ENCODE measurements at regions not wholly inside any gene's neighbourhood (a gene's known extent, or its start where the extent isn't known, plus 50 kb on each side); places are given as distances from the start of the nearest gene placed in this dataset.
A peak's percentile ranks its signal among the peaks of the same experiment; 100 is the strongest.
"Not testable (repeated sequence)": the region's sequence is repeated elsewhere in the genome, so short reads cannot be mapped to it uniquely, and the experiment has no call there.

- intact Hi-C loops (cut with DNase I), result no loop called here
- H3K4me3 ChIP-seq (ENCODE audit: low read length in 3 of 3), result no peak overlapping the region
- H3K4me1 ChIP-seq (ENCODE audit: control insufficient read depth in 2 of 3, insufficient read depth in 2 of 3, low read depth in 1 of 3, low read length in 3 of 3), result no peaks in the 10 kb centered on the region
- H3K36me3 ChIP-seq (ENCODE audit: control insufficient read depth in 2 of 3, insufficient read depth in 3 of 3, low read length in 3 of 3), result no peaks in the 10 kb centered on the region
- no peaks in the 10 kb centered on the region for H3K9me3 ChIP-seq (ENCODE audit: control insufficient read depth in 2 of 3, insufficient read depth in 1 of 3, low read length in 3 of 3)
- H3K27ac ChIP-seq (ENCODE audit: low read depth in 2 of 2, low read length in 2 of 2), result no peak overlapping the region
- no peaks in the 10 kb centered on the region for H3K27me3 ChIP-seq (ENCODE audit: control insufficient read depth, insufficient read depth, low read length)
- DNase-seq, result no peak
- H3K9ac ChIP-seq (ENCODE audit: low read length in 3 of 3), result no peak overlapping the region
- TF ChIP-seq, protein P1, sequence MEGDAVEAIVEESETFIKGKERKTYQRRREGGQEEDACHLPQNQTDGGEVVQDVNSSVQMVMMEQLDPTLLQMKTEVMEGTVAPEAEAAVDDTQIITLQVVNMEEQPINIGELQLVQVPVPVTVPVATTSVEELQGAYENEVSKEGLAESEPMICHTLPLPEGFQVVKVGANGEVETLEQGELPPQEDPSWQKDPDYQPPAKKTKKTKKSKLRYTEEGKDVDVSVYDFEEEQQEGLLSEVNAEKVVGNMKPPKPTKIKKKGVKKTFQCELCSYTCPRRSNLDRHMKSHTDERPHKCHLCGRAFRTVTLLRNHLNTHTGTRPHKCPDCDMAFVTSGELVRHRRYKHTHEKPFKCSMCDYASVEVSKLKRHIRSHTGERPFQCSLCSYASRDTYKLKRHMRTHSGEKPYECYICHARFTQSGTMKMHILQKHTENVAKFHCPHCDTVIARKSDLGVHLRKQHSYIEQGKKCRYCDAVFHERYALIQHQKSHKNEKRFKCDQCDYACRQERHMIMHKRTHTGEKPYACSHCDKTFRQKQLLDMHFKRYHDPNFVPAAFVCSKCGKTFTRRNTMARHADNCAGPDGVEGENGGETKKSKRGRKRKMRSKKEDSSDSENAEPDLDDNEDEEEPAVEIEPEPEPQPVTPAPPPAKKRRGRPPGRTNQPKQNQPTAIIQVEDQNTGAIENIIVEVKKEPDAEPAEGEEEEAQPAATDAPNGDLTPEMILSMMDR (IDR thresholded peaks at IDR 0.05; ENCODE audit: borderline replicate concordance, extremely low read depth, insufficient read depth), result no peak
- no peak for FAIRE-seq
Observed at GRCh38 chr10:108608860-108609259, 1314.5 kb downstream of the XPNPEP1 start.

DNA sequence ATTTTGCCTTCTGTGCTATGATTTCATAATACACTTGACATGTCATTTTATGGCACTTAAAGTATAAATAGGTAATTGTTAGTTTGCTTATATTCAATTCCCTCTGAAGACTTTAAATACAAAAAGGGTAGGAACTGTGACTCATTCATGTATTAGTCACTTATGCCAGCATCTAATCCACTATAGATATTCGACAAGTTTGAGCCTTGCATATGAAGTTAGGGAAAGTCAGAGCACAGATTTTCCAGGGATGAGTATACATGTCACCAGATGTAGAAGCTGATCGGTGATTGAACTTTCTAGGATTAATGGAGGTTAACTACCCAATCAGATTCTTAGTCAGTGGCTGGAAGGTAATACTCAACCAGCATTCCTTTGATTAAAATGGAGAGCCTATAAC lies 1321.5 kb downstream of the XPNPEP1 start:
- no peaks in the 10 kb centered on the region for H3K36me3 ChIP-seq (ENCODE audit: control insufficient read depth in 2 of 3, insufficient read depth in 3 of 3, low read length in 3 of 3)
- no peak overlapping the region for H3K4me3 ChIP-seq (ENCODE audit: low read length in 3 of 3)
- TF ChIP-seq, protein P1 (IDR thresholded peaks at IDR 0.05; ENCODE audit: borderline replicate concordance, extremely low read depth, insufficient read depth), result no peak
- intact Hi-C loops (cut with DNase I), result no loop called here
- H3K9me3 ChIP-seq (ENCODE audit: control insufficient read depth in 2 of 3, insufficient read depth in 1 of 3, low read length in 3 of 3), result no peaks in the 10 kb centered on the region
- H3K27me3 ChIP-seq (ENCODE audit: control insufficient read depth, insufficient read depth, low read length), result no peaks in the 10 kb centered on the region
- no peak overlapping the region for H3K9ac ChIP-seq (ENCODE audit: low read length in 3 of 3)
- DNase-seq (no peak), FAIRE-seq (no peak)
- peaks cover 0 to 3% (median 2%) of the 10 kb centered on the region in 3 donors for H3K4me1 ChIP-seq (ENCODE audit: control insufficient read depth in 2 of 3, insufficient read depth in 2 of 3, low read depth in 1 of 3, low read length in 3 of 3)
- no peak overlapping the region for H3K27ac ChIP-seq (ENCODE audit: low read depth in 2 of 2, low read length in 2 of 2)

DNA sequence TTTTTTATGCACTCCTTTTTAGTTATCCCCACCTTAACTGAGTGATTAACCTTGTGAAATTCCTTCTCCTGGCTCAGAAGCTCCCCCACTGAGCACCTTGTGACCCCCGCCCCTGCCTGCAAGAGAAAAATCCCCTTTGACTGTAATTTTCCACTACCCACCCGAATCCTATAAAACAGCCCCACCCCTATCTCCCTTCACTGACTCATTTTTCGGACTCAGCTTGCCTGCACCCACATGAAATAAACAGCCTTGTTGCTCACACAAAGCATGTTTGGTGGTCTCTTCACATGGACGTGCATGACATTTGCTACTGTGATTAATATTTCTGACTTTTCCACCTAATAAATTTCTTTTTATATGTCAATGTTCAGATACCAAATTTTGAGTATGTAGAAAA lies 1322.8 kb downstream of the XPNPEP1 start:
- FAIRE-seq; H3K27me3 ChIP-seq (ENCODE audit: control insufficient read depth, insufficient read depth, low read length); intact Hi-C loops (cut with DNase I); H3K27ac ChIP-seq (ENCODE audit: low read depth in 2 of 2, low read length in 2 of 2); H3K4me1 ChIP-seq (ENCODE audit: control insufficient read depth in 2 of 3, insufficient read depth in 2 of 3, low read depth in 1 of 3, low read length in 3 of 3); H3K9me3 ChIP-seq (ENCODE audit: control insufficient read depth in 2 of 3, insufficient read depth in 1 of 3, low read length in 3 of 3); DNase-seq; H3K36me3 ChIP-seq (ENCODE audit: control insufficient read depth in 2 of 3, insufficient read depth in 3 of 3, low read length in 3 of 3); H3K4me3 ChIP-seq (ENCODE audit: low read length in 3 of 3); H3K9ac ChIP-seq (ENCODE audit: low read length in 3 of 3): not testable (repeated sequence)

DNA sequence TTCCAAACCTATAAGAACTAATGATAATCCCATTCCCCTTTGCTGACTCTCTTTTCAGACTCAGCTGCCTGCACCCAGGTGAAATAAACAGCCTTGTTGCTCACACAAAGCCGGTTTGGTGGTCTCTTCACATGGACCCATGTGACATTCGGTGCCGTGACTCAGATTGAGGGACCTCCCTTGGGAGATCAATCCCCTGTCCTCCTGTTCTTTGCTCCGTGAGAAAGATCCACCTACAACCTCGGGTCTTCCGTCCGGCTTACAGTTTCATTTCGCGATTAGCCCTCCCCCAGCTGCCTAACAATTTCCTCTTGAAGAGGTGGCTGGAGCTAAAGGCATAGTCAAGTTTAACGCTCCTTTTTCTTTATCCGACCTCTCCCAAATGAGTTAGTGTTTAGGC lies 1324.0 kb downstream of the XPNPEP1 start:
- H3K9me3 ChIP-seq (ENCODE audit: control insufficient read depth in 2 of 3, insufficient read depth in 1 of 3, low read length in 3 of 3); H3K4me1 ChIP-seq (ENCODE audit: control insufficient read depth in 2 of 3, insufficient read depth in 2 of 3, low read depth in 1 of 3, low read length in 3 of 3); H3K36me3 ChIP-seq (ENCODE audit: control insufficient read depth in 2 of 3, insufficient read depth in 3 of 3, low read length in 3 of 3); H3K27ac ChIP-seq (ENCODE audit: low read depth in 2 of 2, low read length in 2 of 2); intact Hi-C loops (cut with DNase I); FAIRE-seq; H3K9ac ChIP-seq (ENCODE audit: low read length in 3 of 3); H3K27me3 ChIP-seq (ENCODE audit: control insufficient read depth, insufficient read depth, low read length): not testable (repeated sequence)
- DNase-seq, result peak in 1 of 5 donors; percentile 6
- peak overlapping the region in 1 of 3 donors; percentile 41 for H3K4me3 ChIP-seq (ENCODE audit: low read length in 3 of 3)

DNA sequence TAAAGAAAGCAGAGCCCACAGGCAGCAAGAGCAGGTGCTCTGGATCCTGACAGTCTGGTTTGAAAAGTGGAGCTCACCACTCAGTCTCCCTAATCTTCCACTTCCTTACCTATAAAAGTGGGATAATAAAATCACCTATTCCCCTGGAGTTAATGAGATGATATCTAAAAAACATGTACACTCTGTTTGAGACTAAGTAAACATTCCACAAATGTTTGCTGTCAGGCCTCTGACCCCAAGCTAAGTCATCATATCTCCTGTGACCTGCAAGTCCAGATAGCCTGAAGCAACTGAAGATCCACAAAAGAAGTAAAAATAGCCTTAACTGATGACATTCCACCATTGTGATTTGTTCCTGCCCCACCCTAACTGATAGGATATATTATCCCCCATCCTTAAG lies 1324.5 kb downstream of the XPNPEP1 start:
- TF ChIP-seq, protein P1 (IDR thresholded peaks at IDR 0.05; ENCODE audit: borderline replicate concordance, extremely low read depth, insufficient read depth), result no peak
- peaks cover 0 to 3% (median 2%) of the 10 kb centered on the region in 3 donors for H3K4me1 ChIP-seq (ENCODE audit: control insufficient read depth in 2 of 3, insufficient read depth in 2 of 3, low read depth in 1 of 3, low read length in 3 of 3)
- FAIRE-seq, result no peak
- no peak overlapping the region for H3K27ac ChIP-seq (ENCODE audit: low read depth in 2 of 2, low read length in 2 of 2)
- intact Hi-C loops (cut with DNase I), result no loop called here
- H3K9me3 ChIP-seq (ENCODE audit: control insufficient read depth in 2 of 3, insufficient read depth in 1 of 3, low read length in 3 of 3), result no peaks in the 10 kb centered on the region
- no peaks in the 10 kb centered on the region for H3K36me3 ChIP-seq (ENCODE audit: control insufficient read depth in 2 of 3, insufficient read depth in 3 of 3, low read length in 3 of 3)
- no peaks in the 10 kb centered on the region for H3K27me3 ChIP-seq (ENCODE audit: control insufficient read depth, insufficient read depth, low read length)
- H3K4me3 ChIP-seq (ENCODE audit: low read length in 3 of 3), result no peak overlapping the region
- H3K9ac ChIP-seq (ENCODE audit: low read length in 3 of 3), result no peak overlapping the region
- DNase-seq, result peak in 1 of 5 donors; percentile 13

Data from kidney (tissue), 13 donors.